Activated CD8-positive, alpha-beta memory T cell treated with anti-CD3 and anti-CD28 coated beads for 36 hours (primary cell): ENCODE measurements at regions not wholly inside any gene's neighbourhood (a gene's known extent, or its start where the extent isn't known, plus 50 kb on each side); places are given as distances from the start of the nearest gene placed in this dataset.
"Not testable (repeated sequence)": the region's sequence is repeated elsewhere in the genome, so short reads cannot be mapped to it uniquely, and the experiment has no call there.

Experiments used
- CTCF ChIA-PET: fragments of 350-600 bp; sonication (Branson Sonifier 250); formaldehyde crosslinking; loops from one replicate; lab custom pipeline; 2021; ENCODE audit warnings: antibody characterized with exemption; lab: Charles Lee
- POLR2A ChIA-PET: fragments of 350-600 bp; sonication (Branson Sonifier 250); formaldehyde crosslinking; loops from one replicate; lab custom pipeline; 2021; ENCODE audit warnings: antibody characterized with exemption; lab: Charles Lee

DNA sequence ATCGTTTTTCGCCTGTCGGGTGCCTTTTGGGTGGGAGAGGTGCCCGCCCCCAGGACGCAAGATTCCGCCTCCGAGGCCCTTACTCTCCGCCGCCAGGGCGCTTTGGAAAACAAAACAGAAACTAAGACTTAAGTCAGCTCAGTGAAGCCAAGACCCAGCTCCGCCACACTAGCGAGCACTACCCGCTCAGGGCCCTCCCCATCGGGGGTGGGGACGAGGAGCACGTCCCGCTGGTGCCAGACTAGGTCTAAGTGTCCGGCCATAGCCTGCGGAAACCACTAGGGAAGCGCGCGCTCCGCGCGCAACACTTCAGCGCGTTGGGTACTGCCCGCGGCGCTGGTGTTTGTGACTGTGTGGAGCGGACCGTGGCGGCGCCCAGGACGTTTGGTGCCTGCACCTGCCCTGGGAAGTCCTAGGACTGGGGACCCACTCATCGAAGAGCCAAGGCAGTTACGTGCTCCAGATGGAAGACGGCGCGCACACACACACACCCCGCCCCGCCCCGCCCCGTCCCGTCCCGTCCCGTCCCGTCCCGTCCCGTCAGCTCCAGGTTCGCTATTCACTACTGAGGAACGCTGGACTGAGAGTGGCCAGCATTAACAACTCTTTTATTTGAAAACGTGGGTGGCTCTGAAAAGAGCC lies 57.6 kb upstream of the BOLA1 start:
- POLR2A ChIA-PET, CTCF ChIA-PET: not testable (repeated sequence)

DNA sequence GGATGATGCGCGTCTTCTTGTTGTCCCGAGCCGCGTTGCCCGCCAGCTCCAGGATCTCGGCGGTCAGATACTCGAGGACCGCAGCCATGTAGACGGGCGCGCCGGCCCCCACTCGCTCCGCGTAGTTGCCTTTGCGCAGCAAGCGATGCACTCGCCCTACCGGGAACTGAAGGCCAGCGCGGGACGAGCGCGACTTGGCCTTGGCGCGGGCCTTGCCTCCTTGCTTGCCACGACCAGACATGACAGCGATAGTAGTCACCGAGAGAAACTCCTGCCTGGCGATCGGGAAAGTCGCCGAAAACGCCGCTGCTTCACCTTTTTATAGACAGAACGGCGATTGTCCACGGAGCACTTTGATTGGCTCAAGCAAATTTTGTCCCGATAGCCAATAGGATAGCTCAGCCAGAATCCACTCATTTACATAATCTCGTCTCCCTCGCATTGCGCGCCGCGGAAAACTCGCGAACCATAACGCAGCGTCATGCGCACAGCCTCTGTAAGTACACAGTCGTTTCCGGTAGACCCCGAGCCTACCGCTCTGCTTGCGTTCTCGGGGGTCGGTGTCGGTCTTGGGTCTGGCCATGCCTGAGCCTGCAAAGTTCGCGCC lies 56.8 kb upstream of the BOLA1 start:
- POLR2A ChIA-PET = interaction anchor here (3.7 kb wide), 1 partner anchor 44 kb away, joined by 75 read pairs; a partner anchor contains a TSS
- CTCF ChIA-PET = not testable (repeated sequence)

DNA sequence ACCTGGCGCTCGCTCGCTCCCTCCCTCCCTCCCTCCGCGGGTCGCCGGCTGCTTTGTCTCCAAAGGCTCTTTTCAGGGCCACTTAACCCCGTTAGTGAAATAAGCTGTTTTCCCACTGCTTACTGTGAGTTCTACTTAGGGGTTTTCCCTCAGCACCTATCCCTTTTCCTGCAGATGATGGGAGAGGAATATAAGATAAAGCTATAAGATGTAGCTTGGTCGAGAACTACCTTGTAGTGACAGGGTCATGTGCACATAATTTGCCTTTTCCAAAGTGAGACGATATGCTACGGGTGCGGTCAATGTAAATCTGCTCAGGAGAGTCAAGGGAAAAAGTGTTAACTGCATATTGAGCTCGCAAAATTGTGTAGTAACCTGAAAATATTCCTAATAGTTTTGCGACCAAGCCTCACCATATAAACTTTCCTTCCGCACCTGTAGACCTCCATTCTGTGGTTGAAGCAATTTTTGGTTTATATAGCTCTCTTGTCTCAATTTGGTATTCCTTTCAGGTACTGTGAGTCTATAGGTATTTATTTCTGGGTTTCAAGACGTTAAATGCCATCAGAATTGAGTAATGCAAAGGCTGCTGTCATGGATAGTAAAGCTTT lies 55.8 kb upstream of the BOLA1 start:
- ChIA-PET POLR2A (interaction anchor here (3.7 kb wide), 1 partner anchor 43 kb away, joined by 75 read pairs; a partner anchor contains a TSS), CTCF (interaction anchor here (0.9 kb wide), 1 partner anchor 44 kb away, joined by 8 read pairs; a partner anchor contains a TSS)

- ChIA-PET POLR2A (interaction anchor here (3.7 kb wide), 1 partner anchor 42 kb away, joined by 75 read pairs; a partner anchor contains a TSS), CTCF (interaction anchor here (0.9 kb wide), 1 partner anchor 43 kb away, joined by 8 read pairs; a partner anchor contains a TSS)
Measured at GRCh38 chr1:149844101-149844500, 55.3 kb upstream of the BOLA1 start.

DNA sequence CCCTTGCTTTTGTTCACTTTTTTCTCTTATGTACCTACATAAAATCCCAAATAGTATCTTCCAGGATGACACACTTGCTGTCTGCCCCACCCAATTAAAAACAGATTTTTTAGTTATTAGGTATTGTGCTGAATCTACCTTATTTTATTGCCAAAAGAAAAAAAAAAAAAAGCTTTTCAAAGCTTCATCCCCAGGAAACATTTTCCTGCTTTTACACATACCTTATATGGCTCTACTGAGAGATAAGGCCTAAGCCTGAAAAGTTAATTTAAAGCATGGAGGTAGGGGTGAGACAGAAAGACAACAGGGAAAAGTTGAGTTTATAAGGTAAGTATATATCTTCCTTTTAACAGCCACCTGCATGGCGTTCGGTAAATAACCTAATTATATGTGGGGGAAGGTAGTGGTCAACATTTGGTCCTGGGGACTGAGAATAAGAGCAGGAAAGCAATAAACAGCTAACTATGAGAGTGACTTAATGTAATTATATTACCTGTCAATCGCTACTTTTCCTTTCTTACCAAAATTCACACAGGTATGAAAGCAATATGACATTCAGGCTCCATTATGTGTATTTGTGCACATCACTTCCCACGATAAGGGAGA lies 54.6 kb upstream of the BOLA1 start:
- ChIA-PET CTCF (no interaction called here), POLR2A (interaction anchor here (3.7 kb wide), 1 partner anchor 42 kb away, joined by 75 read pairs; a partner anchor contains a TSS)

GRCh38 chr1:149845416-149845815 lies 54.0 kb upstream of the BOLA1 start:
- CTCF ChIA-PET = no interaction called here
- POLR2A ChIA-PET = interaction anchor here (3.7 kb wide), 1 partner anchor 41 kb away, joined by 75 read pairs; a partner anchor contains a TSS

- ChIA-PET POLR2A (interaction anchor here (3.7 kb wide), 1 partner anchor 40 kb away, joined by 75 read pairs; a partner anchor contains a TSS), CTCF (no interaction called here)
Measured at GRCh38 chr1:149846042-149846441, 53.3 kb upstream of the BOLA1 start.

GRCh38 chr1:149846593-149847466 lies 52.5 kb upstream of the BOLA1 start:
- ChIA-PET POLR2A (interaction anchor here (3.7 kb wide), 1 partner anchor 39 kb away, joined by 75 read pairs; a partner anchor contains a TSS), CTCF (no interaction called here)

- ChIA-PET CTCF (no interaction called here), POLR2A (interaction anchor here (2.2 kb wide), 1 partner anchor 38 kb away, joined by 18 read pairs; a partner anchor contains a TSS)
Measured at GRCh38 chr1:149848340-149849110, 50.8 kb upstream of the BOLA1 start.

GRCh38 chr1:149849111-149849946 lies 50.0 kb upstream of the BOLA1 start:
- ChIA-PET POLR2A (interaction anchor here (0.9 to 2.2 kb wide), 2 partner anchors 35 to 38 kb away, joined by 3 to 18 read pairs; a partner anchor contains a TSS), CTCF (no interaction called here)
